ENCODE measurements at regions not wholly inside any gene's neighbourhood (a gene's known extent, or its start where the extent isn't known, plus 50 kb on each side); places are given as distances from the start of the nearest gene placed in this dataset.

DNA sequence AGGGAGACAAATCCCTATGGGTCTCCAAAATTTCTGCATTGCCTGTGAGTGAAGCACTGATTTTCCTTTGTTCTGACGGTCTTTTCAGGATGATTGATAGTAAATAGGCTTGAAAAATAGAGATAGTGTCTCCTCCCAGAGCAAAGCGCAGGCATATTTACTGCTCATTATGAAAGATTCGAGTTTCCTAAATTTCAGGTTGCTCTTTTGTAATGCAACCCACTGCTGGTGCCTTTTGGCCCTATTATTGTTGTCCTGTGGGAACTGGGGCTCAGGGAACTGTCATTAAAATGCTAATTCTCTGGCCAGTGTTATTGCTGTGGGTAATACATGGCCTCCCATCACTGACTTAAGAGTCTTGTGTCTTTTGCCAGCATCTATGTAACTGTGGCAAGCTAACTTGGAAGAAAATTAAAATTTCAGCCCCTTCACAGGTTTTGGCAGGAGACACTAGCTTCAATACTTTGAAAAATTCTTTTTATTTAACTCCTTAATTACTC is 754.1 kb upstream of the MAP3K7 start:
- TF ChIP-seq, protein P1, sequence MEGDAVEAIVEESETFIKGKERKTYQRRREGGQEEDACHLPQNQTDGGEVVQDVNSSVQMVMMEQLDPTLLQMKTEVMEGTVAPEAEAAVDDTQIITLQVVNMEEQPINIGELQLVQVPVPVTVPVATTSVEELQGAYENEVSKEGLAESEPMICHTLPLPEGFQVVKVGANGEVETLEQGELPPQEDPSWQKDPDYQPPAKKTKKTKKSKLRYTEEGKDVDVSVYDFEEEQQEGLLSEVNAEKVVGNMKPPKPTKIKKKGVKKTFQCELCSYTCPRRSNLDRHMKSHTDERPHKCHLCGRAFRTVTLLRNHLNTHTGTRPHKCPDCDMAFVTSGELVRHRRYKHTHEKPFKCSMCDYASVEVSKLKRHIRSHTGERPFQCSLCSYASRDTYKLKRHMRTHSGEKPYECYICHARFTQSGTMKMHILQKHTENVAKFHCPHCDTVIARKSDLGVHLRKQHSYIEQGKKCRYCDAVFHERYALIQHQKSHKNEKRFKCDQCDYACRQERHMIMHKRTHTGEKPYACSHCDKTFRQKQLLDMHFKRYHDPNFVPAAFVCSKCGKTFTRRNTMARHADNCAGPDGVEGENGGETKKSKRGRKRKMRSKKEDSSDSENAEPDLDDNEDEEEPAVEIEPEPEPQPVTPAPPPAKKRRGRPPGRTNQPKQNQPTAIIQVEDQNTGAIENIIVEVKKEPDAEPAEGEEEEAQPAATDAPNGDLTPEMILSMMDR (IDR thresholded peaks at IDR 0.05; ENCODE audit: poor library complexity) = no peak
- no peak for TF ChIP-seq EZH2 (IDR thresholded peaks at IDR 0.05; ENCODE audit: borderline replicate concordance)

Data from hepatocyte (in vitro differentiated cells).